ENCODE measurements at regions not wholly inside any gene's neighbourhood (a gene's known extent, or its start where the extent isn't known, plus 50 kb on each side); places are given as distances from the start of the nearest gene placed in this dataset.

GRCh38 chr21:35236090-35236489, 187.0 kb upstream of the RUNX1 start:
- CTCF ChIA-PET (ENCODE audit: low intra/inter-chr PET ratio, low total read pairs) = no interaction called here
- Histone ChIP-seq H4K20me1 (ENCODE audit: insufficient read depth, low read length) (no peaks in the 10 kb centered on the region), H3K36me3 (replicated peaks in 1 of 2; ENCODE audit: control insufficient read depth in 1 of 2, insufficient read depth in 2 of 2, low read length in 2 of 2) (no peaks in the 10 kb centered on the region), H3K27me3 (ENCODE audit: control insufficient read depth in 1 of 2, insufficient read depth in 2 of 2, low read length in 2 of 2) (no peaks in the 10 kb centered on the region), H3K9me3 (ENCODE audit: low read length) (no peaks in the 10 kb centered on the region), H3K4me2 (ENCODE audit: low read depth, low read length) (no peak overlapping the region), H3K4me1 (ENCODE audit: insufficient read depth, low read length) (no peaks in the 10 kb centered on the region), H3K4me3 (replicated peaks in 1 of 3; ENCODE audit: insufficient read depth in 1 of 3, low read depth in 2 of 3, low read length in 3 of 3) (no peak overlapping the region), H3K79me2 (ENCODE audit: insufficient read depth, low read length) (no peaks in the 10 kb centered on the region), H2AFZ (ENCODE audit: low read length) (no peak overlapping the region), H3K9ac (ENCODE audit: insufficient read depth, low read depth, low read length) (no peak overlapping the region), H3K27ac (ENCODE audit: extremely low read length, insufficient read depth, low read length) (no peak overlapping the region)
- intact Hi-C loops (cut with micrococcal nuclease; ENCODE audit: unreplicated experiment) = no loop called here
- no peak for DNase-seq (ENCODE audit: low spot score)
- in situ Hi-C loops (cut with HindIII; ENCODE audit: extremely low pct_ligation_motif_present, low pct_unique_long_range_greater_than_20kb) = no loop called here
- no peak for ATAC-seq
- no peak for TF ChIP-seq ZNF343 (CRISPR knock-in tag; IDR thresholded peaks at IDR 0.05)
- no peak for TF ChIP-seq TBP (CRISPR knock-in tag; IDR thresholded peaks at IDR 0.05)
- no peak for TF ChIP-seq ZNF326 (CRISPR knock-in tag; IDR thresholded peaks at IDR 0.05; ENCODE audit: borderline replicate concordance)
- POLR2A ChIA-PET = no interaction called here
- BruUV-seq (replicated peaks) = no TSS peak
- no peak for FAIRE-seq
- 0% methylated on average over 1 of the region's 1 CpG for whole genome bisulfite sequencing (ENCODE audit: low lambda C conversion rate)

GRCh38 chr21:35234725-35235124, 185.6 kb upstream of the RUNX1 start:
- 27% methylated on average over 5 of the region's 5 CpGs for WGBS (ENCODE audit: low lambda C conversion rate)
- no peak for DNase-seq (ENCODE audit: low spot score)
- TF ChIP-seq ZNF713 (CRISPR knock-in tag; IDR thresholded peaks at IDR 0.05) (no peak), ZNF30 (CRISPR knock-in tag; IDR thresholded peaks at IDR 0.05) (no peak), NR2F1 (CRISPR knock-in tag; IDR thresholded peaks at IDR 0.05) (no peak), ZBTB33 (CRISPR knock-in tag; IDR thresholded peaks at IDR 0.05) (no peak), HNRNPL (IDR thresholded peaks at IDR 0.05; ENCODE audit: low read depth, low read length) (no peak), ZBTB7A (CRISPR knock-in tag; IDR thresholded peaks at IDR 0.05) (no peak), ZC3H13 (CRISPR knock-in tag; IDR thresholded peaks at IDR 0.05) (no peak), KDM3A (CRISPR knock-in tag; IDR thresholded peaks at IDR 0.05; ENCODE audit: low read depth) (no peak), ZSCAN9 (CRISPR knock-in tag; IDR thresholded peaks at IDR 0.05; ENCODE audit: borderline replicate concordance) (no peak)

More at GRCh38 chr21:35234725-35235124, 185.6 kb upstream of the RUNX1 start:
- H3K4me3 ChIP-seq (replicated peaks in 1 of 3; ENCODE audit: insufficient read depth in 1 of 3, low read depth in 2 of 3, low read length in 3 of 3) = no peak overlapping the region
- H3K9ac ChIP-seq (ENCODE audit: insufficient read depth, low read depth, low read length) = no peak overlapping the region
- H3K4me1 ChIP-seq (ENCODE audit: insufficient read depth, low read length) = no peaks in the 10 kb centered on the region
- intact Hi-C loops (cut with micrococcal nuclease; ENCODE audit: unreplicated experiment) = no loop called here
- no peak overlapping the region for H3K4me2 ChIP-seq (ENCODE audit: low read depth, low read length)
- H3K27me3 ChIP-seq (ENCODE audit: control insufficient read depth in 1 of 2, insufficient read depth in 2 of 2, low read length in 2 of 2) = no peaks in the 10 kb centered on the region
- BruUV-seq (replicated peaks) = no TSS peak
- no peak overlapping the region for H3K27ac ChIP-seq (ENCODE audit: extremely low read length, insufficient read depth, low read length)
- no peaks in the 10 kb centered on the region for H3K9me3 ChIP-seq (ENCODE audit: low read length)
- FAIRE-seq = no peak
- POLR2A ChIA-PET = no interaction called here
- CTCF ChIA-PET (ENCODE audit: low intra/inter-chr PET ratio, low total read pairs) = no interaction called here
- no peaks in the 10 kb centered on the region for H3K36me3 ChIP-seq (replicated peaks in 1 of 2; ENCODE audit: control insufficient read depth in 1 of 2, insufficient read depth in 2 of 2, low read length in 2 of 2)
- H4K20me1 ChIP-seq (ENCODE audit: insufficient read depth, low read length) = no peaks in the 10 kb centered on the region
- no peak overlapping the region for H2AFZ ChIP-seq (ENCODE audit: low read length)
- no peak for ATAC-seq
- no peaks in the 10 kb centered on the region for H3K79me2 ChIP-seq (ENCODE audit: insufficient read depth, low read length)
- in situ Hi-C loops (cut with HindIII; ENCODE audit: extremely low pct_ligation_motif_present, low pct_unique_long_range_greater_than_20kb) = no loop called here

Data from HepG2 (cell line).